Skeletal muscle cell (primary cell): ENCODE measurements at regions not wholly inside any gene's neighbourhood (a gene's known extent, or its start where the extent isn't known, plus 50 kb on each side); places are given as distances from the start of the nearest gene placed in this dataset.

Experiments used
- DNase-seq: peaks from one replicate; pipeline ENCODE4 v3.0.0-alpha.2; 2010; ENCODE audit warnings: low read depth
- H3K4me3 ChIP-seq: 2 replicates; pipeline ENCODE4 v1.5.1; 2011; ENCODE audit warnings: low read depth, mild to moderate bottlenecking, control low read depth, low read length, moderate library complexity

- DNase-seq: no peak
- H3K4me3 ChIP-seq: no peak overlapping the region
Observed at GRCh38 chr5:136522217-136522956, 157.0 kb upstream of the TRPC7 start.

GRCh38 chr5:136521696-136522095, 156.4 kb upstream of the TRPC7 start:
- no peak for DNase-seq
- H3K4me3 ChIP-seq: no peak overlapping the region

- no peak overlapping the region for H3K4me3 ChIP-seq
- no peak for DNase-seq
Observed at GRCh38 chr5:136518814-136519213, 153.5 kb upstream of the TRPC7 start.

- H3K4me3 ChIP-seq: no peak overlapping the region
- DNase-seq: no peak
Observed at GRCh38 chr5:136518174-136518573, 152.8 kb upstream of the TRPC7 start.

GRCh38 chr5:136517755-136518154, 152.4 kb upstream of the TRPC7 start:
- H3K4me3 ChIP-seq: no peak overlapping the region
- DNase-seq: no peak

GRCh38 chr5:136516637-136517036, 151.3 kb upstream of the TRPC7 start:
- no peak overlapping the region for H3K4me3 ChIP-seq
- DNase-seq: no peak

- DNase-seq: no peak
- H3K4me3 ChIP-seq: no peak overlapping the region
Observed at GRCh38 chr5:136513430-136513829, 148.1 kb upstream of the TRPC7 start.

- no peak overlapping the region for H3K4me3 ChIP-seq
- no peak for DNase-seq
Observed at GRCh38 chr5:136511046-136511445, 145.7 kb upstream of the TRPC7 start.

- no peak overlapping the region for H3K4me3 ChIP-seq
- no peak for DNase-seq
Observed at GRCh38 chr5:136510481-136510880, 145.1 kb upstream of the TRPC7 start.

GRCh38 chr5:136506131-136506530, 140.8 kb upstream of the TRPC7 start:
- no peak overlapping the region for H3K4me3 ChIP-seq
- no peak for DNase-seq

- no peak overlapping the region for H3K4me3 ChIP-seq
- no peak for DNase-seq
Observed at GRCh38 chr5:136501133-136501532, 135.8 kb upstream of the TRPC7 start.

GRCh38 chr5:136492587-136492986, 127.2 kb upstream of the TRPC7 start:
- no peak overlapping the region for H3K4me3 ChIP-seq
- DNase-seq: no peak

GRCh38 chr5:136491806-136492205, 126.5 kb upstream of the TRPC7 start:
- no peak for DNase-seq
- H3K4me3 ChIP-seq: no peak overlapping the region

- no peak for DNase-seq
- H3K4me3 ChIP-seq: no peak overlapping the region
Observed at GRCh38 chr5:136484808-136485325, 119.5 kb upstream of the TRPC7 start.

- no peak overlapping the region for H3K4me3 ChIP-seq
- no peak for DNase-seq
Observed at GRCh38 chr5:136482206-136482605, 116.9 kb upstream of the TRPC7 start.

- no peak overlapping the region for H3K4me3 ChIP-seq
- no peak for DNase-seq
Observed at GRCh38 chr5:136474466-136474865, 109.1 kb upstream of the TRPC7 start.

- DNase-seq: no peak
- peak overlapping the region; percentile 31 for H3K4me3 ChIP-seq
Observed at GRCh38 chr5:136467632-136468031, 102.3 kb upstream of the TRPC7 start.

GRCh38 chr5:136466041-136466415, 100.7 kb upstream of the TRPC7 start:
- peak overlapping the region; percentile 11 for H3K4me3 ChIP-seq
- DNase-seq: no peak

GRCh38 chr5:136458481-136458880, 93.1 kb upstream of the TRPC7 start:
- DNase-seq: no peak
- no peak overlapping the region for H3K4me3 ChIP-seq

- H3K4me3 ChIP-seq: no peak overlapping the region
- DNase-seq: no peak
Observed at GRCh38 chr5:136457390-136458013, 92.2 kb upstream of the TRPC7 start.

GRCh38 chr5:136455409-136455808, 90.1 kb upstream of the TRPC7 start:
- DNase-seq: no peak
- no peak overlapping the region for H3K4me3 ChIP-seq
